Activated CD8-positive, alpha-beta T cell treated with anti-CD3 and anti-CD28 coated beads, Interleukin-2, amount 10 ng/mL, durations not matched to agents 7 days and 5 days (primary cell): ENCODE measurements at regions not wholly inside any gene's neighbourhood (a gene's known extent, or its start where the extent isn't known, plus 50 kb on each side); places are given as distances from the start of the nearest gene placed in this dataset.

Experiments
- ATAC-seq: fragments of 150-1000 bp; cut with Tn5 transposase; one replicate; pipeline ENCODE4 v1.10.0; 2021; ENCODE audit warnings: moderate library complexity
- CTCF ChIA-PET: fragments of 350-600 bp; sonication (Branson Sonifier 250); formaldehyde crosslinking; loops from one replicate; lab custom pipeline; 2021; ENCODE audit warnings: antibody characterized with exemption; lab: Charles Lee
- POLR2A ChIA-PET: fragments of 350-600 bp; sonication (Branson Sonifier 250); formaldehyde crosslinking; loops from one replicate; lab custom pipeline; 2021; ENCODE audit warnings: antibody characterized with exemption; lab: Charles Lee
- DNase-seq: peaks from one replicate; pipeline ENCODE4 v3.0.0-alpha.2; 2020
- H3K27ac Mint-ChIP-seq: one replicate; pipeline ENCODE4 v1.8.0; 2021; ENCODE audit warnings: mild to moderate bottlenecking, mixed read lengths
- H3K27me3 Mint-ChIP-seq: one replicate; pipeline ENCODE4 v1.8.0; 2021; ENCODE audit warnings: low read depth, mixed read lengths
- H3K36me3 Mint-ChIP-seq: one replicate; pipeline ENCODE4 v1.8.0; 2021; ENCODE audit warnings: low read depth, mixed read lengths
- H3K4me1 Mint-ChIP-seq: one replicate; pipeline ENCODE4 v1.8.0; 2021; ENCODE audit warnings: low read depth, mixed read lengths
- H3K4me3 Mint-ChIP-seq: one replicate; pipeline ENCODE4 v1.8.0; 2021; ENCODE audit warnings: mild to moderate bottlenecking, mixed read lengths
- H3K9me3 Mint-ChIP-seq: one replicate; pipeline ENCODE4 v1.8.0; 2022; ENCODE audit warnings: mixed read lengths; ENCODE audit not compliant: insufficient read depth

DNA sequence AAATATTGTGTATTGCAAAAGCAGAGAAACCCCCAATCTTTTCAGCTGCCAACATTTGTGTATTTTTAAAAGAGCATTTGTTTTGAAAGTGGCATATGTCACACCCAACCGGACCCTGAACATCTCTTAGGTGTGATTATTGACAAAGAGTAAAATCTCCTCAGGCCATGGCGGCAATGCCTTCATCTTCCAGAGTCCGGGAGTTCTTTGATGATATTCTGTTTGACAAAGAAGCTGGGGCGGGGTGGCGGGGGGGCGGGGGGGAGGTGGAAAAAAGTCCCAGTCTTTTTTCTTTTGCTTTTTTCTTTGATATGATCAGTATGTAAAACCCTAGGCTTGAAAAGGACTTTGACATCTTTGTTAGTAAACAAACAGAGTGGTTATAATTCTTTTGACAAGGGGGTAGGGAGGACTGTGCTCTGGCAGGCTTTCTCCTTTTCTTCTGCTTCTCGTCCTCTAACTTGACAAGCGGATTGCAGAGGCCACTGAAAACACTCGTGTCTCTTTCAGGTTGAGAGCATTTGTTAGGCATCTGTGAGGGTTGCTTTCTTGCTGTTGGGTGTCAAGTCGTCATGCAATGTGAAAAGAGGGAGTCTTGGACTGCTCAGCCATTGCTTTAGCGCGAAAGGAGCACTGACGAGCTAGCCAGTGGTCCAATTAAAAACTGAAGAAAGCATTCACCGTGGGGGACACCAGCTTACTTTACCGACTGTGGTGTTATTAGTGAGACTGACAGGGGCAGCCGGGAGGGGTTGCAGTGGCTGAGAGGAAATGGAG, 243.2 kb downstream of the NSUN3 start:
- Mint-ChIP-seq H3K4me3 (no peak overlapping the region), H3K4me1 (no peaks in the 10 kb centered on the region), H3K27ac (no peak overlapping the region), H3K9me3 (no peaks in the 10 kb centered on the region), H3K27me3 (no peaks in the 10 kb centered on the region), H3K36me3 (no peaks in the 10 kb centered on the region)
- POLR2A ChIA-PET, result no interaction called here
- CTCF ChIA-PET, result no interaction called here
- no peak for DNase-seq
- no peak for ATAC-seq

DNA sequence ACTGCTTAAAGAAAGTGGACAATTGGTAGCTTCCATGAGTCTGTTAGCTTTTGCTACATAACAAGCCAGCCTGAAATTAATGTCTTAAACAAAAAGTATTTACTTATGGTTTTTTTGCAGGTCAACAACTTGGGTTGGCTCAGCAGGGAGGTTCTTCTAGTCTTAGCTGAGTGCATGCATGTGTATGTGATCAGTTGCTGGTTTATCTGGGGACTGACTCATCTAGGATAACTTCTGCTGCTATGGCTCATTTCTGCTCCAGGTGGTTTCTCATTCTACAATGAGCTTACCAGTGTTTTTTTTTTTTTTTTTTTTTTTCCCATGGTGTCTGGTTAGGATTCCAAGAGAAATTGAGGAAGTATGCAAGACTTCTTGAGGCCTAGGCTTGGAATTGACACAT, 244.7 kb downstream of the NSUN3 start:
- ChIA-PET CTCF (no interaction called here), POLR2A (no interaction called here)
- no peak overlapping the region for H3K4me3 Mint-ChIP-seq
- H3K27me3 Mint-ChIP-seq, result no peaks in the 10 kb centered on the region
- no peak overlapping the region for H3K27ac Mint-ChIP-seq
- no peaks in the 10 kb centered on the region for H3K36me3 Mint-ChIP-seq
- no peaks in the 10 kb centered on the region for H3K9me3 Mint-ChIP-seq
- H3K4me1 Mint-ChIP-seq, result no peaks in the 10 kb centered on the region
- ATAC-seq, result no peak
- no peak for DNase-seq

DNA sequence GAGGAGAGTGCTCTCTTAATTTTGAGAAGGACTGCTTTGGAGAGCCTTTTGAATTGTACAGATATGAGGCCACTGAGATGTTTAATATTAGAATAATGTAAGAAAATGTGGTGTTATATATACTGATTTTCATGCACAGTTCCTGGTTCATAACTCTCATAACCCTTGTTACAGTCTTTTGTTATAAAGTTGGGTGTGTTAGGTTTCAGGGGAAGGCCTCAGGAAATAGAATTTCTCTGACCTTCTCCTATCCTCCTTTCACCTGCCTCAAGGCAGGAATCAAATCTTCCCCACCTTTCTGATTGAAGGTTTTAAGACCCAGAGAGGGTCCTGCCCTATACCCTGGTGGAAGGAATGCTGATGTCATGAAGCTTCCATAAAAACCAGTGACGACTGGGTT, 245.9 kb downstream of the NSUN3 start:
- ATAC-seq (no peak), DNase-seq (no peak)
- Mint-ChIP-seq H3K36me3 (no peaks in the 10 kb centered on the region), H3K4me3 (no peak overlapping the region), H3K9me3 (no peaks in the 10 kb centered on the region), H3K4me1 (no peaks in the 10 kb centered on the region), H3K27me3 (no peaks in the 10 kb centered on the region), H3K27ac (no peak overlapping the region)
- ChIA-PET CTCF (no interaction called here), POLR2A (no interaction called here)

DNA sequence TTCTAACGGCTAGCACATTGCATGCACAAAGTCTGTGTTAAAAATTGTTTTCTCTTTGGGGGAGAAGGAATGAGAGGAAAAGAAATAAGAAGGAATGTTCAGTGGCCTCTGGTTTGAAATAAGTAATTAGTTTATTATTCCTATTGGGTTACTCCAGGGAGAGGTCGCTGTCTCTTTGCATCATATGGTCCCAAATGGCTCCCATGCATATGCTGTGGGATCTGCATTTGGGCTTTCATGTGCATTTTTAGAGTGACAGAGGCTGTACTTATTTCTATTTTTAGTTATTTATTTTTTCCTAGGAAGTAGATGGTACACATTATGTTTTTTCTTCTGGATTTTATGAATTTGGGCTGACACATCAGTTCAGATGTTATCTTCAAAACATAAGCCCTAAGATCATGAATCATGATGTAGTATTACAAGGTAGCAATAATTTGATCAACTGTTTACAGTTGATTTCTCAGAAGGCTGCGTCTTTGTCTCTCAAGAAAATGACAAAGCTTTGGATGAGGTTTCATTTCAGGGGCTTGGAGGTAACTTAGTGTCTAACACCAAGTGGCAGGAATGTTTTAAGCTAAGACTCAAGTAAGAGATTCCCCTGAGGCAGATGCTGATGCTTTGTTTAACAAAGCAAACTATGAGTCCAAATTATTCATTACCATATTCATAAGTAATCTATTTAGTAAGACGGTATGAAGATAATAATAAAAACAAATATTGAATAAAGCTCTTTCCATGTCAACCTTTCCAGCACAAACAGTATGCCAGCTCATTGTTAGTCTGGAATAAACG, 247.7 kb downstream of the NSUN3 start:
- no peaks in the 10 kb centered on the region for H3K4me1 Mint-ChIP-seq
- ATAC-seq, result no peak
- POLR2A ChIA-PET, result no interaction called here

DNA sequence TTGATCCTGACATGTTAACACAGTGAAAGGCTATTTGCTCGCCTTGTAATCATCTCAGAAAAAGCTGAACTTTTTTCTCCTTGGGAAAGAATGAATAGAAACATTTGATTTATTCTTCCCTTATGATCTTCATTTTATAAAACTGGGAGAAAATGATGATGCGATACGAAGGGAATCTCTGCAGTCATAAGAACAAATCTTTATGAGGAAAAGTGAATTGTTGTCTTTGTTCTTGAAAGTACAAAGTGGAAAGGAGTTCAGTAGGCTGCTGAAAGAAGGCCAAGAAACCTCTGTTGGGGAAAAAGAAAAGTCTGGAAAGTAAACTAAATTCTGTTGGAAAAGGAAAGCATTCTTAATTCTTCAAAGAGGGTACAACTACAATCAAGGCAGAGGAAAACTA, 248.8 kb downstream of the NSUN3 start:
- ATAC-seq, result no peak
- ChIA-PET POLR2A (no interaction called here), CTCF (no interaction called here)
- Mint-ChIP-seq H3K27ac (no peak overlapping the region), H3K36me3 (no peaks in the 10 kb centered on the region), H3K4me3 (no peak overlapping the region), H3K9me3 (no peaks in the 10 kb centered on the region), H3K4me1 (no peaks in the 10 kb centered on the region), H3K27me3 (no peaks in the 10 kb centered on the region)
- no peak for DNase-seq

More for the DNA sequence above, 247.7 kb downstream of the NSUN3 start:
- H3K9me3 Mint-ChIP-seq, result no peaks in the 10 kb centered on the region
- H3K36me3 Mint-ChIP-seq, result no peaks in the 10 kb centered on the region
- no peak for DNase-seq
- H3K27me3 Mint-ChIP-seq, result no peaks in the 10 kb centered on the region
- H3K27ac Mint-ChIP-seq, result no peak overlapping the region
- H3K4me3 Mint-ChIP-seq, result no peak overlapping the region
- CTCF ChIA-PET, result no interaction called here

DNA sequence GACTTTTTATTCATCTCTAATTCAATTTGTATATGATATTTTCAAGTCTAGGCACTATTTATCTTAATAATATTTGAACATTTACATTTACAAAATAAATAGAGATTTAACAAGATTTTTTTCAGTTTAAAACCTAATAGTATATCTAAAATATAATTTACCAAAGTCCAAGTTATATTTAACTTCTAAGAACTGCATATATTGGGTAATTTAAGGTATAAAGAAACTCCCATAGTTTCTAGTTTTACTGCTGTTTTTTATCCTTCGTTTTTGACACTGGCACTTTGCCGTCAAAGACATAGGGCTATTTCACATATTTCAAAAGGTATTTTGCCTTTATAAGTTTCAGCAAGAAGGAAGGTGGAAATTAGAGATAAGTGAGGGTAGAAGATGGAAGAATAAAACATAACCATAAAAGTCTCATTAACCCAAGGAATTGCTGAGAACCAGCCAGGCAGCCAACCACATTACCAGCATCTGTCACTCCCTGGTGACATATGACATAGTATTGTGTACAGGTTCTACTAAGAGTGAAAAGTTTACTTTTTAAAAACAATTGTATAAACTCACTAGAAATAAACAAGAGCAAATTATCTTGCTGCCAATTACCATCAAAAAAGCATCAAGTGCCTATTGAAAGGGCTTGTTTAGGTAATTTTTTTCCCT, 251.5 kb downstream of the NSUN3 start:
- no peaks in the 10 kb centered on the region for H3K9me3 Mint-ChIP-seq
- POLR2A ChIA-PET, result no interaction called here
- CTCF ChIA-PET, result no interaction called here
- no peaks in the 10 kb centered on the region for H3K36me3 Mint-ChIP-seq
- DNase-seq (no peak), ATAC-seq (no peak)
- no peak overlapping the region for H3K4me3 Mint-ChIP-seq
- no peaks in the 10 kb centered on the region for H3K27me3 Mint-ChIP-seq
- no peaks in the 10 kb centered on the region for H3K4me1 Mint-ChIP-seq
- no peak overlapping the region for H3K27ac Mint-ChIP-seq

DNA sequence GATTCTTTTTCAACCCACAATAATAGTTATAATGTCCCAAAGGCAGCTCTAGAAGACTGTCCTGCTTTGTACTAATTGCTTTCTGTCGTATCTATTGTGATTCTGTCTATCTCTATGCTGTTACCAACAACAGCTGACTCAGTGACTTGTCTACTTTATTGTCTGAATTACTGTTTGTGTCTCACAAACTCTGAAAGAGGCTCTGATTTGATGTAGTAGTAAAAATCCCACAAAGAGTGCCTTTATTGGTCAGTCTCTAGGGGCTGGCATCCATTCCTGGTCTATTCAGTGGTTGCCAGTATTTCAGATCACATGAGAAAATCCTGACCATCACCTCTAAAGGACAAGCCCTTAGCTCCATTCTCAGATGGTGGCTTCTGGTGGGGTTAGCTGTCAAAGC, 254.2 kb downstream of the NSUN3 start:
- Mint-ChIP-seq H3K9me3 (no peaks in the 10 kb centered on the region), H3K27ac (no peak overlapping the region), H3K27me3 (no peaks in the 10 kb centered on the region), H3K4me1 (no peaks in the 10 kb centered on the region), H3K36me3 (no peaks in the 10 kb centered on the region), H3K4me3 (no peak overlapping the region)
- ChIA-PET POLR2A (interaction anchor here (0.6 kb wide), 1 partner anchor 43 kb away, joined by 5 read pairs; no protein-coding TSS in a partner anchor), CTCF (no interaction called here)
- DNase-seq, result no peak
- no peak for ATAC-seq

DNA sequence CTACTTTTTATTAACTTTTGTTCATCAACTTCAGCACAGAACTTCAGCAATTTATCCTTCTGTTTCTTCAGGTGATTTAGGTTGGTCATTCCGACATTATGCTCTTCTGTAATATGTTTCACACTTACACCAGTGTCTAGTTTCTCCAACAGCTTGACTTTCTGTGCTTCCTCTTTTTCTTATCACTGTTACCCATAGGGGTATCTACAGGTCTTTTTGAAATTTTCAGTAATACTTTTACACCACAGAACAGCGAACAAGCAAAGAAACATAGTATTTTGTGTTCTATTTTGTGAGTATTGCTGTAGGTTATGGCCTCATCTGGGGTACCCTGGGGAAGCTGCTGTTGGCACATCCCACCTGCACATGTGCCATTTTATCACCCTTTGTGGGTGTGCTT, 260.7 kb downstream of the NSUN3 start:
- ChIA-PET CTCF (no interaction called here), POLR2A (no interaction called here)
- Mint-ChIP-seq H3K27me3 (no peaks in the 10 kb centered on the region), H3K36me3 (no peaks in the 10 kb centered on the region), H3K4me1 (no peaks in the 10 kb centered on the region), H3K27ac (no peak overlapping the region), H3K4me3 (no peak overlapping the region), H3K9me3 (no peaks in the 10 kb centered on the region)
- DNase-seq (no peak), ATAC-seq (no peak)

DNA sequence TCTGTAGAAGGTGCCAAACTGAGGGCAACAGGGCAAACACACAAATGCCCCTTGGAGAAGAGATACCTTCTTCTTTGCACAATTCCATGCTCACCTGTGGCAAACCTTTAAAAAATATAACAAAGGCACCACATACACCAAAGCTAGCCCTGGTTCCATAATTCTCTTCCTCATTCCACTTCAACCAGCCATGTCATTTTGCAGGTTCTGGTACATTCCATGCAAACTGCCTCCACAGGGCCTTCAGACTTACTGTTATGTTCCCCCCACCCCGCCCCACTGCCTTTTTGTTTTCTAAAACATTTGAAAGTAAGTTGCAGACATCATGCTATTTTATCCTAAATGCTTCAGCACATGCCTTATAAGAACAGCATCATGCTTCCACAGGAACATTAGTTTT, 269.0 kb downstream of the NSUN3 start:
- no peaks in the 10 kb centered on the region for H3K36me3 Mint-ChIP-seq
- no peaks in the 10 kb centered on the region for H3K27me3 Mint-ChIP-seq
- POLR2A ChIA-PET, result no interaction called here
- CTCF ChIA-PET, result no interaction called here
- H3K9me3 Mint-ChIP-seq, result no peaks in the 10 kb centered on the region
- H3K4me3 Mint-ChIP-seq, result no peak overlapping the region
- no peak for DNase-seq
- no peaks in the 10 kb centered on the region for H3K4me1 Mint-ChIP-seq
- H3K27ac Mint-ChIP-seq, result no peak overlapping the region
- no peak for ATAC-seq

DNA sequence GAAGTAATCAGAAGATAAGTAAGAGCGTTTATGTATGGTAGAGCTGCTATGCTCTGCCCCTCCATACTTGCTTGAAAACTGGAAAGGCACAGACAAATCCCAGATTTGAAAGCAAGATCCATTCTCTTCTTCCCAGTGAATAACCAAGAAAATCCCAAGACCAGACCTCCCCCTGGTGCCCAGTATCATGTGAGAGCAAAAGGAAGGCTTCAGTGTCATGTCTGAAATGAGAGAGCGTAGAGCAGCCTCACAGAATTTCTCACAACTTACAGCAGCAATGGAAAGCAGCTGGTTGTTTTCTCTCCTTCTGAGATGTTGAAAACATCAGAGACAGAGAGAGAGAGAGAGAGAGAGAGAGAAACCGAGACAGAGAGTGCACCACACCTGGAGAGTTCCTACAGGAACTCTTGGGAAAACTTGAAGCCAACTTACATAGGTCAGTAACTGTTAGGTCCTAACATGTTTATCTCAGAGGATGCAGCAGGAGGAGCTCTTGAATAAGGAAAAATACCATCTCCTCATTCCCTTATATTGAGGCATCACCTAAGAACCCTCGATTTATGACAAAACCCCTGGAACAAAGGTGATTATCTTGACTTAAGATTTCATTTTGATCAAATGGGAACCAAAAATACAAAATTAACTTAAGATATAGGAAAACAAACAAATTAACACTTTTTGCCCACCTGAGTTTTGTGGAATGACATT, 273.3 kb downstream of the NSUN3 start:
- POLR2A ChIA-PET, result no interaction called here
- ATAC-seq, result no peak
- no peak overlapping the region for H3K27ac Mint-ChIP-seq

DNA sequence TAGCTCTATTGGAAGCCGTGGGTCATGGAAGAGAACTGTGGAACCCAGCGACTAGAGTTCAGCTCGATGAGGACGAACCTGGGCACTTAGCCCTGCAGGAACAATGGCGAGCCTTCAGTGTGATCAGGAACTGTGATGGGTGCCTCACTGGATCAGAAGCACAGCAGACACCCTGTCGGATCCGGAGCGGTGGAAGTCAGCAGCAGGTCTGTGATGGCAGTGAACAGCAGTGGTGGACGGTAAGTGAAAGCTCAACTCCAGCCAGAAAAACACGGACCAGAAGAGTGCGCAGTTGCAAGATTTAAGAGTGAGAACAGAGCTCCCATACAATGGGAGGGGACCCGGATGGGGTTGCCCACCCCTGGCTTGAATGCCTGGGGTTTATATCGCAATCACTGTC, 282.2 kb downstream of the NSUN3 start:
- CTCF ChIA-PET, result no interaction called here
- no peak overlapping the region for H3K4me3 Mint-ChIP-seq
- POLR2A ChIA-PET, result no interaction called here
- no peaks in the 10 kb centered on the region for H3K4me1 Mint-ChIP-seq
- DNase-seq (no peak), ATAC-seq (no peak)
- no peaks in the 10 kb centered on the region for H3K9me3 Mint-ChIP-seq
- no peaks in the 10 kb centered on the region for H3K27me3 Mint-ChIP-seq
- H3K36me3 Mint-ChIP-seq, result no peaks in the 10 kb centered on the region
- H3K27ac Mint-ChIP-seq, result no peak overlapping the region

More for the DNA sequence above, 273.3 kb downstream of the NSUN3 start:
- no peaks in the 10 kb centered on the region for H3K9me3 Mint-ChIP-seq
- H3K4me3 Mint-ChIP-seq, result no peak overlapping the region
- H3K27me3 Mint-ChIP-seq, result no peaks in the 10 kb centered on the region
- no peaks in the 10 kb centered on the region for H3K4me1 Mint-ChIP-seq
- CTCF ChIA-PET, result no interaction called here
- H3K36me3 Mint-ChIP-seq, result no peaks in the 10 kb centered on the region
- DNase-seq, result no peak
